Heart right ventricle (tissue), 16 donors: ENCODE measurements at regions not wholly inside any gene's neighbourhood (a gene's known extent, or its start where the extent isn't known, plus 50 kb on each side); places are given as distances from the start of the nearest gene placed in this dataset.

Experiments used
- ATAC-seq, 8 donors: fragments of 200-7000 bp; cut with Tn5 transposase; one replicate each; pipeline ENCODE4 v1.9.1; 2020; ENCODE audit warnings: mild to moderate bottlenecking in 8 of 8, moderate library complexity in 8 of 8, moderate number of reproducible peaks in 1 of 8
- DNase-seq, 2 donors: peaks; one replicate each; pipeline ENCODE4 v3.0.0-alpha.2; 2020
- H3K27ac ChIP-seq, 10 donors: fragments of 200-600 bp; sonication (generic) in 2 of 10; one replicate each; pipeline versions ENCODE4 v1.5.0 to v1.8.0; 2020 to 2022; ENCODE audit warnings: mild to moderate bottlenecking in 3 of 10
- H3K27me3 ChIP-seq, 7 donors: fragments of 200-600 bp; one replicate each; pipeline ENCODE4 v1.8.0; 2021 to 2022; ENCODE audit warnings: mild to moderate bottlenecking in 2 of 7
- H3K36me3 ChIP-seq, 9 donors: fragments of 200-600 bp; sonication (generic) in 1 of 9; one replicate each; pipeline versions ENCODE4 v1.5.0 to v1.8.0; 2020 to 2022; ENCODE audit warnings: mild to moderate bottlenecking in 2 of 9
- H3K4me1 ChIP-seq, 9 donors: fragments of 200-600 bp; sonication (generic) in 1 of 9; one replicate each; pipeline versions ENCODE4 v1.5.0 to v1.8.0; 2020 to 2022; ENCODE audit warnings: mild to moderate bottlenecking in 4 of 9
- H3K4me3 ChIP-seq, 10 donors: fragments of 200-600 bp; sonication (generic) in 2 of 10; one replicate each; pipeline versions ENCODE4 v1.5.0 to v1.8.0; 2020 to 2022; ENCODE audit warnings: mild to moderate bottlenecking in 7 of 10, moderate library complexity in 2 of 10
- H3K9me3 ChIP-seq, 11 donors: fragments of 200-600 bp in 10 of 11; sonication (generic) in 2 of 11; one replicate each; pipeline versions ENCODE4 v1.5.0 to v1.8.0; 2013 to 2022; ENCODE audit warnings: mild to moderate bottlenecking in 2 of 11, control low read depth in 1 of 11, moderate library complexity in 1 of 11
- CTCF ChIP-seq, 9 donors: fragments of 200-600 bp; sonication (generic) in 2 of 9; IDR thresholded peaks; one replicate each; pipeline versions ENCODE4 v1.5.0 to v1.8.0; 2021 to 2022; ENCODE audit warnings: antibody characterized with exemption in 9 of 9, mild to moderate bottlenecking in 5 of 9, moderate library complexity in 1 of 9
- WGBS, 2 donors: extraction: QIAGEN DNeasy Blood & Tissue Kit; methylation state at CpG; one replicate each; pipeline ENCODE4 v1.1.7; 2013; ENCODE audit warnings: inconsistent platforms in 1 of 2; 5-methylcytosine and 5-hydroxymethylcytosine counted together
- intact Hi-C, 10 donors: fragments of 100-400 bp; cut with DNase I; formaldehyde crosslinking; loops; one replicate each; pipeline versions ENCODE4 v1.11.1 to v1.14.2; 2022
- donor health status: Arrhythmogenic right ventricular cardiomyopathy.
- donor health status: ischemic (EF 13 %, LVEDD 7.1; RV severe dilation, severe dysfunction).
- donor health status: healthy with polysubstance abuse.
- donor health status: DM: no; HTN: yes; CAD: no.
- donor health status: DM: no; HTN: no; CAD: no.
- donor health status: ischemic (EF 25% LVEDD 6.9; RV normal size, moderate dysfunction).
- donor health status: ischemic (EF 25% LVEDD 5.7; RV mildly dilated, moderate dysfunction).
- donor health status: healthy.
- donor health status: DM: yes; HTN: yes; CAD: no.
- donor health status: Ischemic cardiomyopathy.
- donor health status: ischemic (EF 35%, LVEDD 5.7; RV mildly dilated, moderate dysfunction).
- donor health status: nonischemic (EF 11% LVEDD 7.7; RV severe dilation, severe dysfunction).
- donor health status: DM: yes; HTN: yes; CAD: no.
- donor health status: PGD.
- donor health status: ischemic (EF 29% LVEDD 5.4; RV normal size, mild dysfunction).
- donor health status: nonischemic (EF 23%, LVEDD 6.1; RV moderate dilation, normal function).

DNA sequence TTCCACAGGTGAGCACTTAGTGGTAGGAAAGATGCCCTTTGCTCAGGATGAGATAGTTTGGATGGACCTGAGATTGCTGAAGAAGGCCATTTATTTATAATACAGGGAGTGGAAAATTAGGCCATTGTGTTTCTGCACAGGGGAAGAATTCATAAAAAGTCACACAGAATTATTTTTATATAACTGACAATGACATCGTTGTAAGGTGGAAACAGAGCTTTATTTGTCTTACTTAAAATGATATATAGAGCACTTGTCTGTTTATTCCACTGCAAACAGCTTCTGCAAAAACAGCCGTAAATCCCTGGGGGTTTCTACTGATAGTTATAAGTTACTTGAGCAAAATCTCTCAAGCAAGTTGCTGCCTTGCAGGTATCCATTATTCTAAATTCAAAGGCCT is 158.1 kb upstream of the ZNF521 start:
- Histone ChIP-seq H3K4me3 (no peak overlapping the region), H3K27me3 (no peaks in the 10 kb centered on the region), H3K27ac (no peak overlapping the region), H3K9me3 (no peaks in the 10 kb centered on the region), H3K4me1 (no peaks in the 10 kb centered on the region), H3K36me3 (no peaks in the 10 kb centered on the region)
- intact Hi-C loops = no loop called here
- 73% methylated on average over 2 of the region's 2 CpGs for WGBS, 2 donors
- no peak for TF ChIP-seq CTCF (IDR thresholded peaks at IDR 0.05)
- ATAC-seq (no peak), DNase-seq (no peak)

- intact Hi-C loops = loop anchor here in 5 of 10 donors (5.0 to 10.0 kb wide), 2 partner anchors 149 to 151 kb away; partner anchors contain the start of gene ZNF521 (in 5 of the 5)
- H3K36me3 ChIP-seq = no peaks in the 10 kb centered on the region
- peaks cover 0 to 10% (median 3%) of the 10 kb centered on the region in 9 donors for H3K4me1 ChIP-seq
- TF ChIP-seq CTCF (IDR thresholded peaks at IDR 0.05) = no peak
- H3K4me3 ChIP-seq = peak overlapping the region in 9 of 10 donors; percentile 28 to 55 (median 50)
- H3K27ac ChIP-seq = peak overlapping the region in 3 of 10 donors; percentile 15 to 47 (median 17)
- peaks cover 0 to 13% (median 0%) of the 10 kb centered on the region in 11 donors for H3K9me3 ChIP-seq
- peak; percentile 85 to 99 (median 94) for ATAC-seq
- DNase-seq = peak; percentile 31 to 63
- 6% methylated on average over 11 of the region's 11 CpGs for WGBS, 2 donors
- H3K27me3 ChIP-seq = no peaks in the 10 kb centered on the region
Observed at GRCh38 chr18:25503567-25504081, 151.7 kb upstream of the ZNF521 start.

DNA sequence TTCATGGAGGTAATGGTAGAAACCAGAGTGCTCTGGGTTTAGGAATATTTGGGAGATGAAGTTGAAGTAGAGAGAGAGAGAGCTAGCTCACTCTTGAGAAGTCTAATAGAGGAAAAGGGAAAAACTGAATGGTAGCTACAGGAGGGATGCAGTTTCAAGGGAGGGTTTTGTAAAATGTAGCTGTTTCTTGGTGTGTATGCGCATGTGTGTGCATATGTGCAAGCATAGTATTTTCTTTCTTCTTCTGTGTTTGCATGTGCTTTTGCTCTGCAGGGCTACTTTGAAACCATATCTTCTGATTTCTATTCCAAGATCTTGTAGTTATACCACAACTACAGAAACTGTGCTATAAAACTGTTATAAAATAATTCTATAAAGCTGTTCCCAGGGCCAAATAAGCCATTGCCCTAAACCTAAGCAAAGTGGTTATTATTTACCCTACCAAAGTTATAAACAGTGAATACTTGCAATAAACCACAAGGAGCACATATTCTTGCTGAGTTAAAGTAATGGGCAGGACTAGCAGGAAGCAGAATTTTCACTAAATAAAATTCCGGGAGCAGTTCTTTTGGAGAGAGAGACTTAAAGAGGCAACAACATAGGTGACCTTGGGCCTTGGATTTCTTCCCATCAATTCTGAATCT is 145.3 kb upstream of the ZNF521 start:
- DNase-seq (no peak), ATAC-seq (no peak)
- Histone ChIP-seq H3K27ac (no peak overlapping the region), H3K9me3 (peaks cover 0 to 38% (median 3%) of the 10 kb centered on the region in 11 donors), H3K27me3 (no peaks in the 10 kb centered on the region), H3K36me3 (no peaks in the 10 kb centered on the region), H3K4me1 (no peaks in the 10 kb centered on the region), H3K4me3 (no peak overlapping the region)
- intact Hi-C loops = no loop called here
- TF ChIP-seq CTCF (IDR thresholded peaks at IDR 0.05) = no peak
- 87 to 94% methylated on average over 2 of the region's 2 CpGs for WGBS, 2 donors

DNA sequence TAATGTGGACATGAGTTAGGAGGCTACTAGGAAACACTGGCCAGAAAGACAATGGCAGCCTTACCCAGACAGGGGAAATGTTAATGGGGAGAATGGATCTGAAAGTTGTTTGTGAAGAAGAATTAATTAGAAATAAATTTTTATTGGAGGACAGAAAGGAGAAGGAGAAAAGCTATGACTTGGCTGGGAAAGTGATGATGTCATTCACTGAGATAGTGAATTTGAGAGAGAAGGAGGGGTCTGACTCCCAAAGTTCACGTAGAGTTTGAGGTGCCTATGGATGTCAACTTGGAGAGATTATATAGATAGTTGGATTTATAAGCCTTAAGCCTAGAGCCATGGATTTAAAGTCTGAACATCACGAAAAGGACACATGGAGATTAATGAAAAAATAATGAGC is 144.6 kb upstream of the ZNF521 start:
- H3K9me3 ChIP-seq = peaks cover 0 to 38% (median 3%) of the 10 kb centered on the region in 11 donors
- no peaks in the 10 kb centered on the region for H3K4me1 ChIP-seq
- DNase-seq (no peak), ATAC-seq (no peak)
- no peaks in the 10 kb centered on the region for H3K27me3 ChIP-seq
- no peak overlapping the region for H3K4me3 ChIP-seq
- no peak overlapping the region for H3K27ac ChIP-seq
- TF ChIP-seq CTCF (IDR thresholded peaks at IDR 0.05) = no peak
- 39 to 44% methylated on average over 2 of the region's 2 CpGs for WGBS, 2 donors
- no peaks in the 10 kb centered on the region for H3K36me3 ChIP-seq
- intact Hi-C loops = no loop called here
